ENCODE measurements at regions not wholly inside any gene's neighbourhood (a gene's known extent, or its start where the extent isn't known, plus 50 kb on each side); places are given as distances from the start of the nearest gene placed in this dataset.

DNA sequence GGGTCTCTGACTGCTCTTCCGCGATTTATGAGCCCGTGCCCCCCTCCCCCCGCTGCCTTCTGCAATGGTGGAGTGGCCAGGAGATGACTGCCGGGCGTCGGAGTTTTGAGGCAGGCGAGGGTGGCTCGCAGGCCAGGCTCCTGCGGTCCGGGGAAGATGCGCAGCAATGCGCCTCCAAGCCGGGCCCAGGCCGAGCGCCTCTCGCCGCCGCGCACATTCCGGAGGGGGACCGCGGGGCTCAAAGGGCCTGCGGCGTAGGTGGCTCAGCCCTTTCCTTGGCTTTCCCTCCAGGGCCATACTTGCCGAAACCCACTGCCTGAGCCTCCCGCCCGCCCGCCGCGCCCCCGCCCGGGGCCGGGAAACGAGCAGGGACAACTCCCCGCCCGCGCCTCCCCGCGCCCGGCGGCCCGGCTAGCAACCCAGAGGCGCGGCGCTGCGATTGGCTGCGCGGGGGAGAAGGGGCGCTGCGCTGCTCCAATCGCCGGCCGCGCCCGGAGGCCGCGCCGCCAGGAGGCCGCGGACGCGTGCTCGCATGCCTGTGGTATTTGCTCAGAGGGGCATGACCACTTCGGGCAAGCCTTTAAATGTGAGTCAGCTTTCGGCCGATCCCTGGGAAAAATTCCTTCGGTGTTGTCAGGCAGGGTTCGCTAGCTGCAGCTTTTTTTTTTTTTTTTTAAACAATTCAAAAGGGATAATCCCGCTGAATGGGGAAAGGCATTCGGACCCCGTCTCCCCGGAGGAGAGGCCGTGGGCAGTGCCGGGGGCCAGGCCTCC is 157.9 kb upstream of the PARP11 start:
- peak; percentile 92 for ATAC-seq
- peak; percentile 72 for DNase-seq (ENCODE audit: low spot score)

GRCh38 chr12:4027412-4027811 is 154.2 kb upstream of the PARP11 start:
- peak; percentile 9 for ATAC-seq
- no peak for DNase-seq (ENCODE audit: low spot score)

DNA sequence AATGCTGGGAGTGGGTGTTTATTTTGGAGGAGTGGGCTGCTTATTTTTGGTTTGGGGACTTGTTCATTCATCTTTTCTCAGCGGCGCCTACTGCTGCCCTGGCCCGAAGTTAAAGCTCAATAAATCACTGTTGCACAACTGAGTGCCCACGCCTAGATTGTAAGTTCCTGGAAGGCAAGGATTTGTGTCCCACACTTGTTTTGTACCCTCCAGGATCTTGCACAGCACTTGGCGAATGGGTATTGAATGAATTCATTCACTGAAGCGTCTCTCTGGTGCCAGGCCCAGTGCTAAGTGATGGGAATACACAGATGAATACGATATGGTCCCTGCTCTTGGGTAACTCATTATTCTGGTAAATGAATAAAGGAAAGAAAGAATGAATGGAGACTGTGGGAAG is 153.3 kb upstream of the PARP11 start:
- no peak for ATAC-seq

DNA sequence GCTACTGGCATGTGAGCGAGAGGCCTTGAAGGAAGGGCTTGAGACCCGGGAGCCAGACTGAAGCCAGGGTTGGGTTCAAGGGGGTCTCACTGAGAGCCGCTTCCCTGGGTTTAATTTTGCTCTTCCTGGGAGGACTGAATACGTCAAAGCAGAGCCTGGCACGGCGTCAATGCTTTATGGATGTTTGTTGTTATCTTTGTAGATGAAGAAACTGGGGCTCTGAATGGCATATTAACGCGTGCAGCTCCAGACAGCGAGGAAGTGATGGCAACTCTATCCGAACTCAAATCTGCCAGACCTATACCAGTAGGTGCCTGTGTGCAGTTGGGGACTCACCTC is 152.8 kb upstream of the PARP11 start:
- DNase-seq (ENCODE audit: low spot score) (no peak), ATAC-seq (no peak)

More for the DNA sequence above, 153.3 kb upstream of the PARP11 start:
- DNase-seq (ENCODE audit: low spot score) = no peak

DNA sequence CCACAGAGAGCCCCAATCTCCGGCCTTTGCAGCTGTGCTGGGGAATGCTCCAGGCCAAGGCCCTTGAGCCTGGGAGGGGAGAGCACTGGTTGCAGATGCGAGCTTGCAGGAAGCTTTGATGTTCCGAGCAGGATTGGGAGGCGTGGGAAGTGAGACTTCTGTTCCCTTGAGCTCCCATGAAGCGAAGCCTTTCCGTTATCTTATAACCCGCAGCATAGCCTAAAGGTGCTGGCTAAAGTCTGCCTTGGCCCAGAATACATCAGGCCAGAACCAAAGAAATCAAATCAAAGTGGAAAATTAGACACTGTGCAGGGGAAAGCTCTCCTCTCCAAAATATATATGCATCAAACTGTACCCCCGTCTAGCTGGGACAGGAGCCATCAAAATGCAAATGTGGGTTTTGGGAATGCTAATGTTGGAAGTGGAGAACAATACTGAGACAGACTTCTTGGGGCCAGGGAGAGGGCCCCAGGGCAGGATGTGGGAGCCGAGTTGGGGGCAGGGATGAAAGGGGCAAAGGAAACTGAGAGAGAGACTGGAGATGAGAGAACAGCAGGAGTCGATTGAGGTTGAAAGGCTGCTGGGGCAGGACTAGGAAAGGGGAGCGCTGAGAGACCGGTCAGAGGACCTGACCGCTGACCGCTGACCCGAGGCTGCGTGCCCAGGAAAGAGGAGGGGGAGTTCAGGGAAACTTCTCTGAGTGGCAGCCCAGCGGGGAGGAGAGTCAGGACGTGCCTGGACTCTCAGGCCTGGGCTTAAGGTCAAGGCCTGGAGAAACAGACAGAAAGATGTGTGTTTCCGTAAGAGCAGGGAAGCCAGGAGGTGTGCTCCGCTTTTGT is 152.2 kb upstream of the PARP11 start:
- no peak for DNase-seq (ENCODE audit: low spot score)

DNA sequence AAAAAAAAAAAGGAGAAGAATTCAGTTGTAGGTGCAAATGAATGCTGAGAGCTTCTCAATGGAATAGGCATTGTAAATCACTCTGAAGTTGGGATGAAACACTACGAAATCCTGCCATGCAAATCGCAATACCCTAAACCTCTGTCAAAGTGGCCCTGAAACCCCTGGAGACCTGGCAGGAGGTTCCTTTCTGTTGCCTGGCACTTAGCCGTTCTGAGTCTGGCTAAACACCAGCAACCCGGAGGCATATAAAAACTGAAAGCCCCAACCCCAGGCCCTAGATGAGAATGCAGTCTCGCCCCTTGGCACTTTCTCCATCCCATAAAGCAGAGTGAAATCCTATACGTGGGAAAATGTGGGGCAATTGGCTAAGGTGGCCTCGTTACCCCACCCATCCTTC is 151.5 kb upstream of the PARP11 start:
- no peak for ATAC-seq
- no peak for DNase-seq (ENCODE audit: low spot score)

More for the DNA sequence above, 152.2 kb upstream of the PARP11 start:
- ATAC-seq = peak; percentile 79

DNA sequence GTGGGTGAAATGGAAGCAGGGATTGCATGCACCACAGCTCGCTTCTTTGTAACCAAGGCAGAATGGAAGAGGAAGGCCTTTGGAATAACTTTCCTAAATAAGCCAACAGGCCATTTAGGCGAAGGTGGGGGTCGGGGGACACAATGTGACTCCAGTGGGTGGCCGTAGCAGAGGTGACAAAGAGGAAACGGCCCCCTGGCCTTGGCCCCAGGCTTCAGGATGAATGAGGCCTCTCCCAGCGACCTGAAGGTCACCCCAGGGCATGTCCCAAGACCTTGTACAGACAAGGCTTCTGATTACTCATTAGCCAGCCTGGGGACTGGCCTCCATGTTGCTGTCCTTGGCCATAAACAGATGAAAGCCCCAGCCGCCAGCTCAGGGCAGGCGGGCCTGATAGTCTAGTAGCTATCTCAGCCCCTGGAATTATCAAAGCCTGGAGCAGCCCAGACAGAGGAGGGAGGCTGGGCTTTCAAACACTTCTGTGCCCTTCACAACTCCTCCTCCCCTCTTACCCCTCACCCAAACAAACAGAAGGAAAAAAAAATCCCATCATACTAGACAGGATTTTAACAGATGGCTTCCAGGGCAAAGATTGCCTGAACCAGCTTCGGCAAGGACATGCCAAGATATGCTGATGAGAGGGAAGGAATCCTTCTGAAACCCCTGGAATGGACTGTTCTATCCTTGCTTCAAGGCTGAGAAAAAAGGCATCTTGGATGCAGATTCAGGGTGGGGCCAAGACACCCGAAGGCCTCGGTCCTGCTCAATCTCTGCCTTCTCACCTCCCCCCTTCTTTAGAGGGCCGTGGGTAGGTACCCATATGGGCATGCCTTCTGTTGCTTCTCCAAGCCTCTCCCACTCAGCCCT is 142.3 kb upstream of the PARP11 start:
- peak; percentile 74 for DNase-seq (ENCODE audit: low spot score)
- peak; percentile 89 for ATAC-seq

DNA sequence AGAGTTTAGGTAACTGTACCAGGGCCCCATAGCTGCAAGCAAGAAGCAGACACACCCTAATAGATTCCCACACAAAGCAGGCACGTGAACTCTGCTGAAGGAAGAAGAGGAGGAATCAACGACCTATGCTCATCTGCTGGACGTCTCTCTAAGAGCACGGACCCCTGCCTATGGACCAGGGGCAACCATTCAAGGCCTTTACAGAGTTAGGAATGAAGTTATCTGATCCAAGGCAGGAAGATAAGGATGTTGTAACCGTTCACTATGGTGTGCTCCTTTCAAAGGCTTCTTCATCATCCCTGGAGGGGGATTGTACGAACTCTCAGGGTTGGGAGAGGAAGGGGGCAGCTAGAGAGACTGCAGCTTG is 141.6 kb upstream of the PARP11 start:
- ATAC-seq (no peak), DNase-seq (ENCODE audit: low spot score) (no peak)

- DNase-seq (ENCODE audit: low spot score) = no peak
- ATAC-seq = no peak
Observed at GRCh38 chr12:4014444-4014843, 141.2 kb upstream of the PARP11 start.

DNA sequence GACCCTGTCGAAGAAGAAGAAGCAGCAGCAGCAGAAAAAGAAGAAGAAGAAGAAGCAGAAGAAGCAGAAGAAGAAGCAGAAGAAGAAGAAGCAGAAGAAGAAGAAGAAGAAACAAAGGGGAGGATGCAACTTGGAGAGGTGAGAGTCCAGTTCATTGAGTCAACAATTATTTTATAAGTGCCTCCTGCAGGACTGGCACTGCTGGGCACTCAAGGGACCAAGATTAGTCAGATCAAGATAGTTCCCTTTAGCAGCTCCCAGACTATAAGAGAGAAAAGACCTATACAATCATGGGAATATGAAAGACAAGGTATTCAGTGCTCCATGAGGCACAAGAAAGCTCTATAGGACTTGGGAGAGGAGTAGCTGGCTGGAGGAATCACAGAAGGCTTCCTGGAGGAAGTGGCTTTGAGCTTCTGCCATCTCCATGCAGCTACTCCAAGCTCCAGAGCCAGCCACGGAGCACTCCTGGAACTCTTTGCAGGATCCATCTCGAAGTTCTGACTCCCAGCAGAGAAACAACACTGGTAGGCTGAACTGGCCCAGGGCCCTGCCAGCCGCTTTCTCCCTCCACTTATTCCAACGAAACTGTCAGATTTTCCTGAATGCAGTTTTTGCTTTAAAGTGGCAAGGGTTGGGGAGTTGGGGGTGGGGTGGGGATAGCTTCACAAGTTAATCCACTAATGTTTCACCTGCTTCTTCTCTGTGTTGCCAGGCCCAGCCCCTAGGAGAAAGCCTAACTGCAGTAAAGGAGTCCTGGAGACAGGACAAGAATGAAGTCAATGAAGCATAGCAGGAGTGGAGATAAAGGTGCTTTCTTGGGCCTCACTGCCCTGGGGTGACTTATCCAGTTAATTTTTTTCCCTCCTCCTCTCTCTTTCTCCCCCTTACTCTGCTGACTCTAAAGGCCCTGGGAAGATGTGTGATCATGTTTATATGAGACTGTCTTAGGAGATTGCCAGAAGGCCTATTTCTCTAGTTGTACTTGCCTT is 140.1 kb upstream of the PARP11 start:
- ATAC-seq (peak; percentile 37), DNase-seq (ENCODE audit: low spot score) (no peak)

GRCh38 chr12:4012073-4012472 is 138.9 kb upstream of the PARP11 start:
- no peak for DNase-seq (ENCODE audit: low spot score)
- ATAC-seq = no peak

- ATAC-seq = no peak
Observed at GRCh38 chr12:4011597-4011996, 138.4 kb upstream of the PARP11 start.

GRCh38 chr12:4009979-4010704 is 136.9 kb upstream of the PARP11 start:
- ATAC-seq = peak; percentile 21

More at GRCh38 chr12:4011597-4011996, 138.4 kb upstream of the PARP11 start:
- DNase-seq (ENCODE audit: low spot score) = no peak

GRCh38 chr12:4006743-4007142 is 133.5 kb upstream of the PARP11 start:
- no peak for ATAC-seq
- DNase-seq (ENCODE audit: low spot score) = no peak

More at GRCh38 chr12:4009979-4010704, 136.9 kb upstream of the PARP11 start:
- no peak for DNase-seq (ENCODE audit: low spot score)

DNA sequence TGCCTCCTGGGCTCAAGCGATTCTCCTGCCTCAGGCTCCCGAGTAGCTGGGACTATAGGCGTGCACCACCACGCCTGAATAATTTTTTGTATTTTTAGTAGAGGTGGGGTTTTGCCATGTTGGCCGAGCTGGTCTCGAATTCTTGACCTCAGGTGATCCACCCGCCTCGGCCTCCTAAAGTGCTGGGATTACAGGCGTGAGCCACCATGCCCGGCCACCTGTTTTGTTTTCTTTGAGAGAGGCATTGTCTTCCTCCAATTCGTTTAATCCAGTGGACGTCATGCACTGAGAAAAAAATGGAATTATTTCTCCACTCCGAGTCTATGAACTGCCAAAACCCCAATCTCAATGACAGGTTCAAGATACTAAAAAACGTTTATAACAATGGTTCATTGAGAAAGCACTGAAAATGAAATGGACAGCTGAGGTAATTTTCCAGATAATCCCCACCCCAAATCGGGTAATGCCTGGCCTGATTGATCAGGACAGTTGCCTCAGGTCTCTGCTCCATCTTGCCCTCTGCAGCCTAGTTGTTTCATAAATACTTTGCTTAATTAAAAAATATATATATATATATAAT is 132.7 kb upstream of the PARP11 start:
- no peak for DNase-seq (ENCODE audit: low spot score)
- ATAC-seq = no peak

DNA sequence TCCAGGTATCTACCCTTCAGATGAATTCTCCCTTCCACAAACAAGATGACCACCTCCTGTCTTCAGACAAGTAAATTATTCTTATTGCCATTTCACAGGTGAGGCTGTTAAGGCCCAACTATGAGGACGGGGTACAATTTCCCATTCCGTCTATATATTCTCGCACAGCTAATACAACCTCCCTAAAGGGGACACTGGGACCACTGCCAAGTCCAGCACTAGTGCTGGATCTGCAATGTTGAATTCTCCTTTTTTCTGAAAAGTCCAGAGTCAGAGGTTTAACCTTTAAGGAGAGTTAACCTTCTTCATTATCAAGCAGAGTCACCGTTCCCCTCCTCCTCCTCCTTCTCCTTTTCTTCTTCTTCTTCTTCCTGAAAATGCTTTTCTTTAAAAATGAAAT is 130.4 kb upstream of the PARP11 start:
- DNase-seq (ENCODE audit: low spot score) (no peak), ATAC-seq (no peak)

DNA sequence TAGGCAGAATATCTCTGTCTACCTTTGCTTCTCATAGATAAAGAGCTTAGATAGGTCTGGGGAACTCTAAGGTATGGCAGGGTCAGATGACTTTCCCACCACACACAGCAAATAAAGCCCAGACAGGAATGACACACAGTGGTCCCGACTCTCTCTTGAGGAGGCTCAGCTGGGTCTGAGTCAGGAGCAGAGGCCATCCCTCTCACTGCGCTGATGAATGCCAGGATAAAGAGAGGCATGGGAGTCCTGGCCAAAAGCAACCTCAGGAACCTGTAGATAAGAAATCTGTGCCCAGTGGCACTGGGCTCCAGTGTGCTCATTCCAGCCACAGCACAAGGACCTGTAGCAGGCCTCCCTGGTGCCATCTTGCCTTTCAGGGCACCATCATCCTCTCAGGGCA is 129.4 kb upstream of the PARP11 start:
- no peak for ATAC-seq

DNA sequence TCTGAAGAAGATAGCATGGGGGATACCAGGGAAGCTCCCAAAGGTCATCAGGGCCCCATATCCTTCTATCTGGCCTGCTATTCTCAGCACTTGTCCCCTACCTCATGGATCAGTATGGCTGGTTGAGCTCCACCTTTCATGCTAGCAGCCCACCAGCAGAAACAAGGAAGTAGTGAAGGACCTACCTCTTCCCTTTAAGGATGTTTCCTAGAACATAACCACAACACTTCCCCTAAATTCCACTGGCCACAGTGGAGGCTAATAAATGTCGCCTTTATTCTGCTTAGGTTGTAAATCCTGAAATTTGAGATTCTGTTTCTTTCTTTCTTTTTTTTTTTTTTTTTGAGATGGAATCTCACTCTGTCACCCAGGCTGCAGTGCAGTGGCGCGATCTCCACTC is 128.6 kb upstream of the PARP11 start:
- no peak for DNase-seq (ENCODE audit: low spot score)
- no peak for ATAC-seq

More for the DNA sequence above, 129.4 kb upstream of the PARP11 start:
- no peak for DNase-seq (ENCODE audit: low spot score)

DNA sequence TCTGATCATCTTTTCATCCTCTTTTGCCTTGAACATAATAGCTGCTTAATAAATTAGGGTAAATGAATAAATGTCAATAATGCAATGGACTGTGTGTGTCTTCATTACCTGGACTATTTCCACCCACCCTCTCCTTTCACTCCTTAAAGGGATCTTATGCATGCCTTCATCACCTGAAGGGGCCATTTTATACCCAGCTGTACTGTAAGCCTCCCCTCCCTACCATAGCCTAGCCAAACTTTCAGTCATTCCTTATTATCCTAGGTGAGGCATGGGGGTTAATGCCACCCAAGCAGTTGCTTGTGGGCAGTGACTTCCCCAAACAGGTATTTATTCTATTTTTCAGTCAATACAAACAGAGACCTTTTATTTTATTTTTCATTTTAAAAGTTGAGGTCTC is 127.8 kb upstream of the PARP11 start:
- ATAC-seq (no peak), DNase-seq (ENCODE audit: low spot score) (no peak)

All from left lobe of liver (tissue), 2 donors.